WERI-Rb-1 (cell line): ENCODE measurements at regions not wholly inside any gene's neighbourhood (a gene's known extent, or its start where the extent isn't known, plus 50 kb on each side); places are given as distances from the start of the nearest gene placed in this dataset.

Experiments
- DNase-seq: peaks from one replicate; pipeline ENCODE4 v3.0.0-alpha.2; 2020
- H3K27ac ChIP-seq: fragments of 250-450 bp; sonication (Bioruptor Pico); 2 replicates; pipeline ENCODE4 v1.5.1; 2020; ENCODE audit warnings: mild to moderate bottlenecking, moderate library complexity
- H3K27me3 ChIP-seq: fragments of 250-450 bp; sonication (Bioruptor Pico); 2 replicates; pipeline ENCODE4 v1.5.1; 2021; ENCODE audit warnings: mild to moderate bottlenecking, low read depth, moderate library complexity; ENCODE audit not compliant: insufficient read depth, severe bottlenecking
- H3K36me3 ChIP-seq: fragments of 250-450 bp; sonication (Bioruptor Pico); 2 replicates; pipeline ENCODE4 v1.5.1; 2020; ENCODE audit warnings: mild to moderate bottlenecking, moderate library complexity
- H3K4me3 ChIP-seq: 2 replicates; pipeline ENCODE4 v1.5.1; 2011; ENCODE audit warnings: low read depth, mild to moderate bottlenecking, control low read depth, low read length
- H3K9me3 ChIP-seq: fragments of 250-450 bp; sonication (Bioruptor Pico); 2 replicates; pipeline ENCODE4 v1.5.1; 2021; ENCODE audit warnings: mild to moderate bottlenecking, moderate library complexity; ENCODE audit not compliant: severe bottlenecking
- CTCF ChIP-seq: IDR thresholded peaks from 2 replicates; pipeline ENCODE4 v1.5.1; 2011; ENCODE audit warnings: low read depth, mild to moderate bottlenecking, control low read depth, inconsistent platforms, low read length

GRCh38 chr2:120666433-120666832 lies 69.2 kb upstream of the GLI2 start:
- Histone ChIP-seq H3K9me3 (peaks cover 11% of the 10 kb centered on the region), H3K36me3 (no peaks in the 10 kb centered on the region), H3K27me3 (no peaks in the 10 kb centered on the region), H3K27ac (no peak overlapping the region), H3K4me3 (no peak overlapping the region)
- no peak for DNase-seq
- no peak for TF ChIP-seq CTCF

GRCh38 chr2:120667981-120668380 lies 67.7 kb upstream of the GLI2 start:
- H3K9me3 ChIP-seq, result peaks cover 11% of the 10 kb centered on the region
- H3K27ac ChIP-seq, result no peak overlapping the region
- no peak for TF ChIP-seq CTCF
- H3K27me3 ChIP-seq, result no peaks in the 10 kb centered on the region
- DNase-seq, result no peak
- H3K4me3 ChIP-seq, result no peak overlapping the region
- H3K36me3 ChIP-seq, result no peaks in the 10 kb centered on the region

- Histone ChIP-seq H3K9me3 (peaks cover 11% of the 10 kb centered on the region), H3K27me3 (no peaks in the 10 kb centered on the region), H3K4me3 (no peak overlapping the region), H3K36me3 (no peaks in the 10 kb centered on the region), H3K27ac (peak overlapping the region; percentile 7; the same call in 1 of the 2 replicates)
- TF ChIP-seq CTCF, result peak; percentile 84
- peak; percentile 81 for DNase-seq
These were observed 66.3 kb upstream of the GLI2 start for GRCh38 chr2:120669121-120669952.

DNA sequence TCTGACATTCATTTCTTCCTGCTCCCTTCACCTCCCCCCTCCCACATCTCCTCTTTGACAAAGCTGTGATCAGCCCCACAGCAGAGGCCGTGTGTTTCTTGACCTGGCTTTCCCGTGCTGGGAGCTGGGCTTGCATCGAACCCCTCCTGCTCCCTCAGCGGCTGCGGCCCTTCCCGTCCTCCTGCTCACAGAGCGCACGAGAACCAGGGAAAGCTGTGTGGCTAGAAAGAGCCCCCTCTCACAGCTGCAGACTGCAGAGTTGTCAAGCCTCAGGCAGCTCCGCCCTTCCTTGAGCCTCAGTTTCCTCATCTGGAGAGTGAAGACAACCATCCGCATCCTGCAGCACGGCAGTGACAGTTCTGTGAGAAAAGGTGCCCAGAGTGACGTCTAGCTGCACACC lies 65.7 kb upstream of the GLI2 start:
- Histone ChIP-seq H3K9me3 (peaks cover 5% of the 10 kb centered on the region), H3K4me3 (no peak overlapping the region), H3K36me3 (no peaks in the 10 kb centered on the region), H3K27me3 (no peaks in the 10 kb centered on the region), H3K27ac (no peak overlapping the region)
- DNase-seq, result no peak
- TF ChIP-seq CTCF, result no peak

GRCh38 chr2:120670371-120670770 lies 65.3 kb upstream of the GLI2 start:
- Histone ChIP-seq H3K4me3 (no peak overlapping the region), H3K36me3 (no peaks in the 10 kb centered on the region), H3K27me3 (no peaks in the 10 kb centered on the region), H3K27ac (no peak overlapping the region), H3K9me3 (peaks cover 5% of the 10 kb centered on the region)
- DNase-seq, result no peak
- TF ChIP-seq CTCF, result no peak
